Right cardiac atrium (tissue), 5 donors: ENCODE measurements at regions not wholly inside any gene's neighbourhood (a gene's known extent, or its start where the extent isn't known, plus 50 kb on each side); places are given as distances from the start of the nearest gene placed in this dataset.
"Not testable (repeated sequence)": the region's sequence is repeated elsewhere in the genome, so short reads cannot be mapped to it uniquely, and the experiment has no call there.

Experiments
- ATAC-seq, 2 donors: fragments of 200-7000 bp; cut with Tn5 transposase; one replicate each; pipeline versions ENCODE4 v1.8.0 to v1.9.1; 2020; ENCODE audit warnings: moderate library complexity in 2 of 2, mild to moderate bottlenecking in 1 of 2
- DNase-seq, 3 donors: peaks; one replicate each; pipeline ENCODE4 v3.0.0-alpha.2; 2020
- H3K27ac ChIP-seq: one replicate; pipeline ENCODE4 v1.5.1; 2013; ENCODE audit warnings: mild to moderate bottlenecking, low read length, control low read depth, moderate library complexity
- H3K27me3 ChIP-seq: one replicate; pipeline ENCODE4 v1.6.1; 2013; ENCODE audit not compliant: control insufficient read depth, insufficient read depth
- H3K4me1 ChIP-seq: one replicate; pipeline ENCODE4 v1.6.1; 2013; ENCODE audit warnings: low read length; ENCODE audit not compliant: control insufficient read depth, insufficient read depth
- H3K4me3 ChIP-seq: one replicate; pipeline ENCODE4 v1.5.1; 2013; ENCODE audit warnings: low read length, control low read depth
- H3K9me3 ChIP-seq: one replicate; pipeline ENCODE4 v1.6.1; 2013; ENCODE audit warnings: low read length; ENCODE audit not compliant: control insufficient read depth
- WGBS: extraction: QIAGEN DNeasy Blood & Tissue Kit; methylation state at CpG from one replicate; pipeline ENCODE4 v1.1.7; 2013; 5-methylcytosine and 5-hydroxymethylcytosine counted together
- intact Hi-C, 4 donors: fragments of 100-400 bp; cut with DNase I; formaldehyde crosslinking; loops; one replicate each; pipeline versions ENCODE4 v1.11.0 to v1.14.0; 2022 to 2023
- donor health status: healthy with polysubstance abuse.
- donor health status: DM: no; HTN: yes; CAD: no.
- donor health status: DM: no; HTN: no; CAD: no.
- donor health status: DM: no; HTN: yes; CAD: no; lungs with severe emphysema.
- donor health status: DM: yes; HTN: yes; CAD: no.

DNA sequence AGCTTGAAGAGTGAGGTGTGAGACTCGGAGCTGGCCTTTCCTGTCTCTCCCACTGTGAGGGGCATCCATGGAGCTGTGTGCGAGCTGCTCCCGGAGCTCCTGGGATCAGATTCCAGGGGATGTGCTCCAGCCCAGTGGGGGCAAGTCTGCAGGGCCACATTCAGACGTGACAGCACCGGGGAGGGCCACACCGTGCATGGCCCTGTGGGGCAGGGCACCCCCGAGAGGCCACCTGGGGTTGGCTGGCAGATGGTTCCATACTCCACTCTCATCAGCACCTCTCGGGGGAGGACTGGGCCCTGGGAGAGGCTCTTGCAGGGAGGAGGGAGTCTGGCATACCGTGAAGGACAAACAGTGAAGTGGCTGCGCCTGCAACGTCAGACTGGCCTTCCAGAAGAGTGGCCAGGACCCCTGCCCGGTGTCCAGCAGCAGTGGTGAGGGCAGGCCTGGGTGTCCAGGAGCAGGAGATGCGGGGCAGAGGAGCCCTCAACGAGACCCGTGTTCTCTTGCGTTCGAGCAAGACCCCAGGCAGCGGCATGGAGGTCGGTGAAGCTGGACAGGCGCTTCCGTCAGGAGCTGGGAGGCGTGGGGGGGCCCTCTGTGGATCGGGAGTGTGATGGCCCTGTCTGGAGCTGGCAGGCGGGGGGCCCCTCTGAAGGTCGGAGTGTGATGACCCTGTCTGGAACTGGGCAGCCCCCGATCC, 84.3 kb downstream of the ASB1 start:
- Histone ChIP-seq H3K9me3 (no peaks in the 10 kb centered on the region), H3K4me1 (no peaks in the 10 kb centered on the region), H3K4me3 (no peak overlapping the region), H3K27ac (no peak overlapping the region), H3K27me3 (no peaks in the 10 kb centered on the region)
- intact Hi-C loops = loop anchor here in 2 of 4 donors (5.0 to 10.0 kb wide), 3 partner anchors 94 to 274 kb away; no protein-coding TSS in a partner anchor
- WGBS = 78% methylated on average over 26 of the region's 26 CpGs
- DNase-seq (peak in 1 of 3 donors; percentile 54), ATAC-seq (peak in 1 of 2 donors; percentile 48)

DNA sequence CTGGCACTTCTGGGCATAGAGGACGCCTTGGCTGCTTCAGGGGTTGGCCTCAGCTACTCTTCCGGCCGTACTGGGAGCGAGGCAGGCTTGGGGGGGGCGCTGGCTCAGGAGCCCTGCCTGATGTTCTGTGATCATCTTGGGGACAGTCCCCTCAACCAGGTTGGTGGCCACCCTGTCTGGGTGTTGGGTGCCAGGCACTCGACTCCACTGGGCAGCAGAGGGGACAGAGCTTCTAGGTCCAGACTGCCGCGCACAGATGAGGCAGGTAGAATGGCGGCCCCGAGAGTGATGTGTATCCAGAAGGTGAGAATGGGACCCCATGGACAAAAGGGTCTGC, 84.9 kb downstream of the ASB1 start:
- H3K9me3 ChIP-seq = no peaks in the 10 kb centered on the region
- no peak overlapping the region for H3K4me3 ChIP-seq
- H3K27ac ChIP-seq = no peak overlapping the region
- no peaks in the 10 kb centered on the region for H3K27me3 ChIP-seq
- DNase-seq (no peak), ATAC-seq (no peak)
- H3K4me1 ChIP-seq = no peaks in the 10 kb centered on the region
- WGBS = 96% methylated on average over 10 of the region's 10 CpGs
- intact Hi-C loops = loop anchor here in 2 of 4 donors (5.0 to 10.0 kb wide), 3 partner anchors 93 to 273 kb away; no protein-coding TSS in a partner anchor

DNA sequence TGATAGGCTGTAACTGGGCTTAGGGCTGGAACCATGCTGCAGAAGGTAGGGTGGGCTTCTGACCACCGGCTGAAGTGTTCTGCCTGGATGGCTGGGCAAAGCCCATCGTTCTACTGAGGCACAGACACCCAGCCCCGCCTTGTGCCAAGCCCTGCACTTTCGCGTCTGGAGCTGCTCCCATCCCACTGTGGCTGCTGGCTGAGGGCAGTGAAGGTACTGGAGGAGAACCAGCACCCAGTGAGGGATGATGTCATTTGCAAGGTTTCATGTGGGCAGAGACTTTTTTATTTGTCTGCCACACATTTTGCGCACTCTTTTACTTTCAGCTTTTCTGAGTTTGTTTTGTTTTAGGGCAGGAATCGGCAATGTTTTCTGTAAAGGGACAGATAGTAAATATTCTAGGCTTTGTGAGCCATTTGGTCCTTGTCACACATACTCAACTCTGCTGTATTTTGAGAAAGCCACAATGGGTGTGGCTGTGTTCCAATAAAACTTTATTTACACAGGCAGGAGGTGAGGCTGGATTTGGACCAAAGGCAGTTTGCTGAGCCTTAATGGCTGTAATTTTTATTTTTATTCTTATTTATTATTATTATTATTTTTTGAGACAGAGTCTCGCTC, 85.6 kb downstream of the ASB1 start:
- Histone ChIP-seq H3K9me3 (no peaks in the 10 kb centered on the region), H3K27me3 (no peaks in the 10 kb centered on the region), H3K4me3 (no peak overlapping the region), H3K4me1 (no peaks in the 10 kb centered on the region), H3K27ac (no peak overlapping the region)
- ATAC-seq (no peak), DNase-seq (no peak)
- intact Hi-C loops = loop anchor here in 2 of 4 donors (5.0 to 10.0 kb wide), 3 partner anchors 92 to 272 kb away; no protein-coding TSS in a partner anchor
- 89% methylated on average over 8 of the region's 8 CpGs for WGBS

DNA sequence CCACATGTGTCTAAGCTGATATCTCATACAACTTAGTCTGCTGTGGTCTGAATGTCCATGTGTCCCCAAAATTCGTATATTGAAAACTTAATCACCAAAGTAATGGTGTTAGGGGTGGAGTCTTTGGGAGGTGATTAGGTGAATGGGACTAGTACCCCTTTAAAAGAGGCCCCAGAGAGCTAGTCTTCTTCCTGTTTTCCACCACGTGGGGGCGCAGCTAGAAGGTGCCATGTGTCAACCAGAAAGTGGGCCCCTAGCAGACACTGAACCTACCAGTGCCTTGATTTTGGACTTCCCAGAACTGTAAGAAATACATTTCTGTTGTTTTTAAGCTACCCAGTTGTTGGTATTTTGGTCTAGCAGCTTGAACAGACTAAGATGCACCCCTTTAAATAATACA, 86.6 kb downstream of the ASB1 start:
- ATAC-seq = no peak
- Histone ChIP-seq H3K27ac (no peak overlapping the region), H3K4me1 (no peaks in the 10 kb centered on the region), H3K9me3 (no peaks in the 10 kb centered on the region), H3K27me3 (no peaks in the 10 kb centered on the region), H3K4me3 (no peak overlapping the region)
- DNase-seq = no peak
- WGBS = 22% methylated on average over 3 of the region's 3 CpGs
- intact Hi-C loops = loop anchor here in 2 of 4 donors (5.0 to 10.0 kb wide), 3 partner anchors 91 to 271 kb away; no protein-coding TSS in a partner anchor

DNA sequence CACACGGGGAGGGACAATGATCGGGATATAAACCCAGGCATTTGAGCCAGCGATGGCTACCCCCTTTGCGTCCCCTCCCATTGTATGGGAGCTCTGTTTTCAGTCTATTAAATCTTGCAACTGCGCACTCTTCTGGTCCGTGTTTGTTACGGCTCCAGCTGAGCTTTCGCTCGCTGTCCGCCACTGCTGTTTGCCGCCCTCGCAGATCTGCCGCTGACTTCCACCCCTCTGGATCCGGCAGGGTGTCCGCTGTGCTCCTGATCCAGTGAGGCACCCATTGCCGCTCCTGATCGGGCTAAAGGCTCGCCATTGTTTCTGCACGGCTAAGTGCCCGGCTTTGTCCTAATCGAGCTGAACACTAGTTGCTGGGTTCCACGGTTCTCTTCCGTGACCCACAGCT, 87.3 kb downstream of the ASB1 start:
- H3K4me1 ChIP-seq, DNase-seq, H3K4me3 ChIP-seq, H3K27ac ChIP-seq, H3K9me3 ChIP-seq, H3K27me3 ChIP-seq, ATAC-seq: not testable (repeated sequence)
- intact Hi-C loops = loop anchor here in 2 of 4 donors (5.0 to 10.0 kb wide), 3 partner anchors 91 to 271 kb away; no protein-coding TSS in a partner anchor
- WGBS = 94% methylated on average over 23 of the region's 23 CpGs

DNA sequence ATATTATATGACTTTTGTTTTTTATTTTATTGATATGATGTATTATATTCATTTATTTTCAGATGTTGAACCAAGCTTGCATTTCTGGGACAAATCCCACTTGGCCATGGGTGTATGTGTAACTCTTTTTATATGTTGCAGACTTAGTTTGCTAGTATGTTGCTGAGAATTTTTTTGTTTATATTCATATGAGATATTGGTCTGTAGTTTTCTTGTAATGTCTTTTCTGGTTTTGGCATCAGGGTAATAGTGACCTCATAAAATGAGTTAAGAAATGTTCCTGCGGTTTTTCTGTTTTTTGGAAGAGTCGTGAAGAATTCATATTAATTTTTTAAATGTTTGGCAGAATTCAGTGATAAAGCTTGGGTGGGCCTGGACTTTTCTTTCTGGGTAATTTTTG, 88.7 kb downstream of the ASB1 start:
- intact Hi-C loops = loop anchor here in 1 of 4 donors (10.0 kb wide), 2 partner anchors 89 to 269 kb away; no protein-coding TSS in a partner anchor
- no peak for ATAC-seq

DNA sequence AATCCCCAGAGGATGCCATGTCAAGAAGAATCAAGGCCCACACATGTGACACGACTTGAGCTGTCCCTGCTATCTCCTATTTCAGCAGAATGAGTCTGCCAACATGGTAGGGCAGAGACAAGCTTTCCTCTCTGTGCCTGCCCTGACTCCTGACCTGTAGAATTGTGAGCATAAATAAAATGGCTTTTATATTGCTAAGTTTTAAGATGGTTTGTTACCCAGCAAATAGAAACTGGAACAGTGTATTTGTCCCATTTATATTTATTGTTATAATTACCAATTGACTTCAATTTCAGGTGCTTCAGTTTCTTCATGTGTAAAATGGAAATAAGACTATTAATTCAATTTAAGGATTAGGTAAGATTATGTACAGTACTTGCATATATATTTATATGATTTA, 90.5 kb downstream of the ASB1 start:
- intact Hi-C loops = loop anchor here in 1 of 4 donors (10.0 kb wide), 2 partner anchors 88 to 268 kb away; no protein-coding TSS in a partner anchor
- ATAC-seq (no peak), DNase-seq (no peak)
- H3K4me1 ChIP-seq = no peaks in the 10 kb centered on the region
- H3K27ac ChIP-seq = no peak overlapping the region
- H3K4me3 ChIP-seq = no peak overlapping the region
- H3K27me3 ChIP-seq = no peaks in the 10 kb centered on the region
- WGBS = 71% methylated on average over 1 of the region's 1 CpG
- H3K9me3 ChIP-seq = no peaks in the 10 kb centered on the region

More for the DNA sequence above, 88.7 kb downstream of the ASB1 start:
- Histone ChIP-seq H3K4me1 (no peaks in the 10 kb centered on the region), H3K9me3 (no peaks in the 10 kb centered on the region), H3K27me3 (no peaks in the 10 kb centered on the region), H3K27ac (no peak overlapping the region), H3K4me3 (no peak overlapping the region)
- WGBS = 76% methylated on average over 2 of the region's 2 CpGs
- no peak for DNase-seq

DNA sequence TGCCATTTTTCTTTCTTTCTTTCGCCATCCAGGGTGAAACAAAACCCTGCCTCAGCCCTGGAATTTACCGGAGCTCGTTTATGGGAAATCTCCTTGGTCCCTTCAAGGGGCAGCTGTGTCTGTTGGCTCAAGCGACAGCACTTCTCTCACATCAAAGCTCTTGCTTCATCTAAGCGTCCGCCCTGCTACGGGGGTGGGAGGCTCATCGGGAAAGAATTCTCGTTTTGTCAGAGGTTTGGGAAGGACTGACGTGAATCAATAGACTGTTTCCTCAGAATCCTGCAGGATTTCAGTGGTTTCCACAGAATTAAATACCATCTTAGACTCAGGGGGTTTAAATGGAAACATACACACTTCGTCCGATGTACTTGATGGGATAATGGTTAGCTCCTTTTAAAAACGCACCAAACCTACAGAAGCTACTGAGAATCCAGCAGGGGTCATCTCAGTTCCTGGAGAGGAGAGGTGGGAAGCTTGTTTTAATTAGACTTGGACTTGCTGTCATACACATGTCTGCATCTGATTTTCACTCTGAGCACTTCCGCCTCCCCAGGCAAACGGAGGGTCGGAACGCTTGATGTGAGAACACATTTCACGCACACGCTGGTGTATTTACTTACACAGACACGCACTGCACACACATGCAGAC, 91.6 kb downstream of the ASB1 start:
- ATAC-seq (no peak), DNase-seq (no peak)
- intact Hi-C loops = loop anchor here in 1 of 4 donors (10.0 kb wide), 2 partner anchors 87 to 267 kb away; no protein-coding TSS in a partner anchor
- no peak overlapping the region for H3K4me3 ChIP-seq
- H3K4me1 ChIP-seq = no peaks in the 10 kb centered on the region
- H3K27me3 ChIP-seq = no peaks in the 10 kb centered on the region
- no peaks in the 10 kb centered on the region for H3K9me3 ChIP-seq
- no peak overlapping the region for H3K27ac ChIP-seq
- 88% methylated on average over 20 of the region's 20 CpGs for WGBS

DNA sequence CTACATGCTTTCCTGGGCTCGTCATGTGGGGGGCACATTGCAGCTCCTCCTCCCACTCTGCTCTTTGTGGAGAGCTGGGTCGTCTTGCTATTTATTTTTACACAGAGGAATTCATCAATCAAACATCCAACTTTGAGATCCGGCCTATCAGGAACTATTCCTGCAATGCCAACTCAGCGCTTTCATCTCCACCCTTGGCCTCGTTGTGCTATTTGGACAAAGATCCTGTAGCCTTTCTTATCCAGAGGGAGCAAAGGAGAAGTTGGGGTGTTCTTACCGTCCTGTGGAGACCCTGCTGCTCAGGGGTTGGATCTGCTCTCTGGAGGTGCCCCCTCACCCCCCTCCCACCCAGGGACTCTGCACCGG, 92.1 kb downstream of the ASB1 start:
- Histone ChIP-seq H3K4me1 (no peaks in the 10 kb centered on the region), H3K9me3 (no peaks in the 10 kb centered on the region), H3K27me3 (no peaks in the 10 kb centered on the region), H3K4me3 (no peak overlapping the region), H3K27ac (no peak overlapping the region)
- intact Hi-C loops = loop anchor here in 1 of 4 donors (10.0 kb wide), 2 partner anchors 86 to 266 kb away; no protein-coding TSS in a partner anchor
- DNase-seq (no peak), ATAC-seq (no peak)
- 74% methylated on average over 7 of the region's 7 CpGs for WGBS

DNA sequence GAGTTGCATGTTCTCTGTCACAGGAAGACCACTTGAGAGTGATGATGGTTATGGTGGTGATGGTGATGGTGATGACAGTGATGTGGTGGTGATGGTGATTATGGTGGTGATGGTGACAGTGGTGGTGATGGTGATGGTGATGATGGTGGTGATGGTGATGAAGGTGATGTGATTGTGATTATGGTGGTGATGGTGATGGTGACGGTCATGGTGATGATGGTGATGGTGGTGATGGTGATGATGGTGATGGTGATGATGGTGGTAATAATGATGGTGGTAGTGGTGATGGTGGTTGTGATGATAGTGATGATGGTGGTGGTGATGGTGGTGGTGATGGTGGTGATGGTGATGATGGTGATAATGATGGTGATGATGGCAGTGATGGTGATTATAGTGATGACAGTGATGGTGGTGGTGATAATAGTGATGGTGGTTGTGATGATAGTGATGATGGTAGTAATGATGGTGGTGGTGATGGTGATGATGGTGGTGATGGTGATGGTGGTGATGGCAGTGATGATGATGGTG, 93.7 kb downstream of the ASB1 start:
- ATAC-seq = no peak
- WGBS = 95% methylated on average over 1 of the region's 1 CpG
- H3K27me3 ChIP-seq = no peaks in the 10 kb centered on the region
- no peaks in the 10 kb centered on the region for H3K4me1 ChIP-seq
- intact Hi-C loops = no loop called here
- H3K4me3 ChIP-seq = no peak overlapping the region
- DNase-seq = no peak
- H3K27ac ChIP-seq = no peak overlapping the region
- no peaks in the 10 kb centered on the region for H3K9me3 ChIP-seq

DNA sequence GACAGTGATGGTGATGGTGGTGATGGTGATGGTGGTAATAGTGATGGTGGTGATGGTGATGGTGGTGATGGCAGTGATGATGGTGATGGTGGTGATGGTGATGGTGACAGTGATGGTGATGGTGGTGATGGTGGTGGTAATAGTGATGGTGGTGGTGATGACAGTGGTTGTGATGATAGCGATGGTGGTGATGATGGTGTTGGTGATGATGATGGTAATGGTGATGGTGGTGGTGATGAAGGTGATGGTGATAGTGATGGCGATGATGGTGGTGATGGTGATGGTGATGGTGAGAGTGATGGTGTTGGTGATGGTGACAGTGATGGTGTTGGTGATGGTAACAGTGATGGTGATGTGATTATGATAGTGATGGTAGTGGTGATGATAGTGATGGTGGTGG, 94.3 kb downstream of the ASB1 start:
- H3K27me3 ChIP-seq = no peaks in the 10 kb centered on the region
- no peak for ATAC-seq
- H3K4me3 ChIP-seq = no peak overlapping the region
- no peak overlapping the region for H3K27ac ChIP-seq
- 97% methylated on average over 2 of the region's 2 CpGs for WGBS
- no peaks in the 10 kb centered on the region for H3K9me3 ChIP-seq
- H3K4me1 ChIP-seq = no peaks in the 10 kb centered on the region
- no peak for DNase-seq
- intact Hi-C loops = no loop called here
